Hematopoietic multipotent progenitor cell treated with erythropoietin and hydrocortisone succinate and interleukin-3 and kit ligand, for 4 days (in vitro differentiated cells): ENCODE measurements at regions not wholly inside any gene's neighbourhood (a gene's known extent, or its start where the extent isn't known, plus 50 kb on each side); places are given as distances from the start of the nearest gene placed in this dataset.
"Not testable (repeated sequence)": the region's sequence is repeated elsewhere in the genome, so short reads cannot be mapped to it uniquely, and the experiment has no call there.

Experiments used
- DNase-seq: peaks from one replicate; pipeline ENCODE4 v3.0.0-alpha.2; 2015

DNA sequence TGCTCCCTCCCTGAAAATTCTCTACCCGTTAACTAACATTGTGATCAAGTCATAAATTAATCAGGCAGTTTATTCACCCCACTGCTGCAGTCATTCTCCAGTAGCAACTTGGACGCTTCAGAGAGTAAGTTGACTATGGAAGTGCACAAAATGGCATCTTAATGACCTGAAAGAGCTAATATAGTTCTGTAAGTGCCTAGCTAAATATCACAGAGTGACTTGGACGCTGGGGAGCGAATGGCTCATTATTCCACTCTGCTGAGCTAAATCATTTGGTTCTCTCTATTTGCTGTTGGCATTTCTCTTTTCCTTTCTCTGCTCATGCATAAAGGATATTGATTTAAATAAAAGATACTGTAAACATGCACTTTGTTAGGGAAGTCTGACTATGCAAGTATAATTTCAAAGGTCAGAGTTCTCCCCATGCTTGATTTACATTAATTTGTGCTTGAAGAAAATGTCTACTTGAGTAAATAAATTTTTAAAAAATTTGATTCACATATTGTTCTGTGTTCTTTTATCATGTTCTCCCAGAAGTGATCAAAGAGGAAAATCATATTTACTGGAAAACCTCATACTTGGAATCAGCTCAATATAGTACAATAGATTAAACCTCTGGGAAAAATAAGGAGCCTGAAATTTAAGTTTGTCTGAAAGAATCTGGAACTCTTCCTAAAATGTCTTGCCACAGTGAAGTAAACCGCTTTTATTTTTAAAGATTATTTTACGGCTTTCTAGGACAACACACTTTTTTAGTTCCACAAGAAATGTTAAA, 169.5 kb upstream of the HAPLN1 start:
- no peak for DNase-seq

DNA sequence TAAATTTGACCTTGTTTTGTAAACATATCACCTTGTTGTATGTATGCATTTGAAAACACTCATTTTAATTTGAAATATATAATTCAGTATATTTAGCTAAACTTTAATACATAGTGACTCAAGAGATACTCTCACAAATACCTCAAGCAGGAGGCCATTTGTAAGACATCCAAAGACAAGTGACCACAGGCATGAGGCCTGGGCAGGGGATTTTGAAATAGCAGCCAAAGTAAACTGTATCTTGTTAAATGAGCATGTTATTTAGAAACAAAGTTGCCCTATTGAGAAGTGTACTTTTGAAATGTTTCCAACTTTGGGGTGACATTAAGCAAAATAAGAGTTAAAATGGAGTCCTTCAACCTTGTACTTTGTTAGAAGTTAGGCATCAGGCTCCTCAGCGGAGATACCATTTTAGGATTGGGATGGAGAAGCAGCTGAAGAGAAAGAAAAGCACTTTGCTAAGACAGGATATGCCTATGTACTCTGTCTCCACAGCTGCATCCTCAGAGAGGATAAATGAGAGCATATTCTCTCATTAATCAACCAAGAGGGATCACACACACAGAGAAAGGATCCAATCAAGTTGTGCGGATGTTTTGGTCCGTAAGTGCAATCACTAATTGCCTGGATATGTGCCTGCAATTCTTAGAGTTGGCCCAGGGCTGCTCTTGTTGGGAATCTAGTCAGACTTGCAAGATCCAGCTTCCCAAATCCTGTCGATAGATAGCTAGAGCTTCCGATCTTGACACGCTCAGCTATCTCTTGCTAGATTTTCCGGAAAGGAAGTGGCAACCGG, 157.5 kb upstream of the HAPLN1 start:
- no peak for DNase-seq

DNA sequence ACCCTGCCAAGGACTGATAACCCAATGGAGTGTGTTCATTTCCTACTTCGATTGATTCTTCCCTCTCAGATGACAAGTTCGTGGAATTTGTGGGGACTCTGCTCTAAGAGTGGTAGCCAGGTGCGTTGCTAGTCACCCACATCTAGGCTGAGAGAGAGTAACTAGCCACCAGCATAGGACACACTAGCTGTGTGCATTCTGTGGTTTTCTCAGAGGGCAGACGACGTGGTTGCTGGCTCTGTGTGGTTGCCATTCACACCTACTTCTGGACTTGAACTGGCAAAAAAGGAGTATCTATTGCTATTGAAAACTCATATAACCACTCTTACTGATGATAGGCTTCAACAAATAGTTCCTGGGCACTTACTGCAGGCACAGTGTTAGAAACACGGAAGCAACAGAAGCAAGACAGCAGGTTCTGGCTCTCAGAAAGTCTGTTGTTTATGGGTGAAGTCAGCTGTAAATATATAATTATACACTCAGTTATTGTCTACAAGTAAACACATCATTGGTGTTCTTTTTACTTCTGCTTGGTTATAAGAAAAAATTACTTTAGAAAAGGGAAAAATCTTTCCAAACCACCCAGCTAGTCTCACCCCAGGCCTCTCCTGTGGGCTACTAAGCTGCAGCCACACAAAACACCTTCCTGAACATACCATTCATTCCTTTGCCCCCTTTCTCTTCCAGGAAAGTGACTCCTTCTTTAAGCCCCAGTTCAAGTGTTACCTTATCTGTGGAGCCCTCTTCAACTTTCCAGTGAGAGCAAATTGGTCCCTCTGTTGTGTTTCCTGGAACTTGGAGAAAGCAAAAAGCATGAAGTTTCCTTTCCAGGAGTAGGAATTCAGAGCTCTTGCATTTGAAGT, 151.1 kb upstream of the HAPLN1 start:
- no peak for DNase-seq

- DNase-seq, result no peak
Observed at GRCh38 chr5:83866181-83866580, 145.5 kb upstream of the HAPLN1 start.

- no peak for DNase-seq
Observed at GRCh38 chr5:83865579-83865978, 144.9 kb upstream of the HAPLN1 start.

- no peak for DNase-seq
Observed at GRCh38 chr5:83864652-83865051, 144.0 kb upstream of the HAPLN1 start.

DNA sequence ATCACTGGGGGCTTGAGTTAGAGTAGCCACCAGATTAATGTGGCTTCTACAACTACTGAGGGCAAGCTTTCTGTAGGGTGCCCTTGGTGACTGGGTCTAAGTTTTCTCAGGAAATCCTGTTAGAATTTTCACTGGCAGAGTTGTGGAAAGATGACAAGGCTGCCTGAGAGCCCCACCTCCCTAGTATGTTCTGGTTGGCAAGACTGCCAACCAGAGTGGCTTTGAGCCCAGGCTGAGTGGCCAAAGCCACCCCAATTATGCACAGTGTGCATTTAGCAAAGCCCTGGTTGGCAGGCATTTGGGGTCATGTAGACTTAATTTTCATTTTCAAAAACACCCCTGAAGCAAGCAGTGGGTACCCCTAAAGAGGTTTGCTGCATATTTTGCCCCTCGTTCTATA, 136.7 kb upstream of the HAPLN1 start:
- DNase-seq, result no peak

GRCh38 chr5:83856881-83857280, 136.2 kb upstream of the HAPLN1 start:
- no peak for DNase-seq

GRCh38 chr5:83850412-83850811, 129.8 kb upstream of the HAPLN1 start:
- not testable (repeated sequence) for DNase-seq

GRCh38 chr5:83848941-83849340, 128.3 kb upstream of the HAPLN1 start:
- DNase-seq, result peak; percentile 16

GRCh38 chr5:83846624-83847350, 126.1 kb upstream of the HAPLN1 start:
- no peak for DNase-seq

DNA sequence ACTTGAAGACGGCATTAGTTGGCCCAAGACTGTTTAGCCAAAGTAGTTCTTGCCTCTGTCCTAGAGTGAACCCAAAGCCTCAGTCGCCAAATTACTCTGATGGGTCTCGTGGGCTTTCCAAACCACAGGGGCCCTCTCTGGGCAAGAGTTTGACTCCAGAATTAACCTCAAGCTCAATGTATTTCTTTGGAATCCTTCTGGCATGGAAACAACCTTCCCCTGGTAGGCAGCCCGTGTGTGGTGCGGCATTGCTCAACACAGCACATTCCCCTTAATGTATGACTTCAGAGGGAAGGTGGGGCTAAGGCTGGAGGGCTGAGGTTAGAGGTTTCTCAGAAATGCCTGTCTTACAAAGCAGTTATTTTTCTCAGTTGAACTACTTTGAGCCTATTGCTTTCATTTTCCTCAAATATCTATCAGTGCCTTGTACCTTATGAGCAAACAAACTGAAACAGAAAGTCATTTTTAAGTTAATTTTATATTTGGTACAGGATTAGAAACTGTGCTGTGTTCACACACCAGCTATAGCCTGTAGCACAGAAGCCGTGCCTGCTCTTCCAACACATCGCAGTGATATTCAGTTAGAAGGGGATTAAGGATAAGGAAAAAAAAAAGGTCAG, 123.9 kb upstream of the HAPLN1 start:
- DNase-seq, result peak; percentile 31

GRCh38 chr5:83839788-83840187, 119.1 kb upstream of the HAPLN1 start:
- DNase-seq, result no peak

DNA sequence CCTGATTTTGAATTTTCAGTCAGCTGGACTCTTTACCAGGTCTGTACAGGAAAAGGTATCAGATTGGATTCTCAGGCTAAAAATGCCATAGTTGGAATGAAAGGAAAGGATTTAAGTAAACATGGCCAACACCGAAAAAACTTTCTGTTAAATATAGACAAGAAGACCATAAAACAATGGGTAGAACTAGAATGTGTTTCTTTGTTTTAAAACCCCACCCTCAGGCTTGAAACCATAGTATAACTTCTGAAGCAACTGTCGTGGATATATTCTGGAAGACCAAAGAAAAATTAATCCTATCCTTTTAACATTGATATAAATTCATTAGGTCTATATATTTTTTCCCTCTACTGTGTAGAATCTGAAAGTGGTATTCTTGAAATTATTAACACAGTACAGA, 118.6 kb upstream of the HAPLN1 start:
- DNase-seq, result no peak

GRCh38 chr5:83837265-83837907, 116.7 kb upstream of the HAPLN1 start:
- no peak for DNase-seq

DNA sequence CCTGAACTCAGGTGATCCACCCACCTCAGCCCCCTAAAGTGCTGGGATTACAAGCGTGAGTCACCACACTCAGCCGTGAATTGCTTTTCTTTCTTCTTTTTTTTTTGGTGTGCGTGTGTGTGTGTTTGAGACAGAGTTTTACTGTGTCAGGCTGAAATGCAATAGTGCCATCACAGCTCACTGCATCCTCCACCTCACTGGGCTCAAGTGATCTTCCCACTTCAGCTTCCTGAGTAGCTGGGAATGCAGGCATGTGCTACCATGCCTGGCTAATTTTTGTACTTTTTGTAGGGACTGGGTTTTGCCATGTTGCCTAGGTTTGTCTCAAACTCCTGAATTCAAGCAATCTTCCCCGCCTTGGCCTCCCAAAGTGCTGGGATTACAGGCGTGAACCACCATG, 113.7 kb upstream of the HAPLN1 start:
- no peak for DNase-seq

DNA sequence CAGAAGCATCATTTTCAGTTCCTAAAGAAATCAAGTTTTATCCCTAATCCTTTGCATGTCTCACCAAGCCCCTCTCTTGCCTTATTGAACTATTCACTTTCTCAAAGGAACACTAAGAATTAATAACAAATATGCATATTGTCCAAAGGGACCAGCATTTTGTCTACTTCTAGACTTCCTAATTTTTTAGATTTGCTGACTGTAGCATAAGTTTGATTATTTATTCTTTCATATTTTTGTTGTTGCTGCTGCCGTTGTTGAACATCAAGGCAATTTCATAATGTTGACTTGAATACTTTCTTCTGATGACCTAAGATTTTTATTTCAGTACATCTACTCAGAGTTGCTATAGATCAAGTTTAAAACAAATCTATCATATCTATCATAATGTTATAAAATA, 111.2 kb upstream of the HAPLN1 start:
- no peak for DNase-seq

GRCh38 chr5:83827111-83827557, 106.5 kb upstream of the HAPLN1 start:
- peak; percentile 7 for DNase-seq

- no peak for DNase-seq
Observed at GRCh38 chr5:83817591-83817990, 96.9 kb upstream of the HAPLN1 start.

GRCh38 chr5:83815661-83816060, 95.0 kb upstream of the HAPLN1 start:
- DNase-seq, result no peak

- DNase-seq, result no peak
Observed at GRCh38 chr5:83810511-83810910, 89.9 kb upstream of the HAPLN1 start.

DNA sequence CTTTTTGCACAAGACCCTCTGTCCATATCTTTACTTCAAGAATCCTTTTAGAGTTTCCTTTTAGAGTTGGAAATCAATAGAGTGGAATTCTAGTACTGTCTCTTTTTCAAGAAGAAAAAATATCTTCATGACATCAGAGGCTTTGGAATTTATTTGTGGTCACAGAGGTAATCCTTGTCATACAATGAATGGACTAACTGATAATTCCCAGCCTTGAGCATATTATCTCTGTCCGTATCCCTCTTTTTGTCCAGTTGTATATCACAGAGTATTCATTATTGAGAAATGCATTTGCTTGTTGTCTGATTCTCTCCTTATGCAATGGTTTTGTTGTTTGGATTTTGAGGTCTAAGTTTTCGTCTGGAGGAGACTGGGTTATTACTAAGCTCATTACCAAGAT, 82.0 kb upstream of the HAPLN1 start:
- DNase-seq, result no peak
